H1 (cell line): ENCODE measurements at regions not wholly inside any gene's neighbourhood (a gene's known extent, or its start where the extent isn't known, plus 50 kb on each side); places are given as distances from the start of the nearest gene placed in this dataset.

Source experiments
- CTCF ChIA-PET: fragments of 300-600 bp; sonication (Branson Sonifier 250); formaldehyde crosslinking; loops from one replicate; lab custom pipeline; 2021; ENCODE audit not compliant: partially characterized antibody; lab: Charles Lee
- POLR2A ChIA-PET: fragments of 300-600 bp; sonication (Branson Sonifier 250); formaldehyde crosslinking; loops from one replicate; lab custom pipeline; 2021; ENCODE audit warnings: inconsistent platforms; ENCODE audit not compliant: partially characterized antibody; lab: Charles Lee
- DNase-seq, 2 experiments: peaks; one replicate each; pipeline versions ENCODE4 v3.0.0 to v3.0.0-alpha.2; 2010 to 2022; ENCODE audit warnings: low spot score in 2 of 2, low read depth in 1 of 2, mixed read lengths in 1 of 2
- FAIRE-seq: peaks from 2 replicates; lab custom pipeline; 2011; peaks lifted over from hg19 to GRCh38; lab: Jason Lieb, UNC
- H2AFZ ChIP-seq: 2 replicates; pipeline ENCODE4 v1.8.1; 2012; ENCODE audit warnings: low read length, inconsistent platforms
- H2AK5ac ChIP-seq: 2 replicates; pipeline ENCODE4 v1.6.1; 2013; ENCODE audit warnings: low read depth, low read length
- H2BK120ac ChIP-seq: replicated peaks from 2 replicates; pipeline ENCODE3; 2013; ENCODE audit warnings: low read depth, low read length, inconsistent platforms
- H2BK12ac ChIP-seq: 2 replicates; pipeline ENCODE4 v1.6.1; 2013; ENCODE audit warnings: low read depth, low read length
- H2BK15ac ChIP-seq: 2 replicates; pipeline ENCODE4 v1.6.1; 2013; ENCODE audit warnings: low read length
- H2BK20ac ChIP-seq: 2 replicates; pipeline ENCODE4 v1.6.1; 2013; ENCODE audit warnings: low read length
- H2BK5ac ChIP-seq: 2 replicates; pipeline ENCODE4 v1.6.1; 2013; ENCODE audit warnings: low read depth, low read length
- H3K14ac ChIP-seq: 2 replicates; pipeline ENCODE4 v1.6.1; 2013; ENCODE audit warnings: inconsistent platforms; ENCODE audit not compliant: insufficient read length
- H3K18ac ChIP-seq: 2 replicates; pipeline ENCODE4 v1.6.1; 2013; ENCODE audit warnings: low read length; ENCODE audit errors: extremely low read depth
- H3K23ac ChIP-seq: 2 replicates; pipeline ENCODE4 v1.6.1; 2013; ENCODE audit warnings: inconsistent platforms; ENCODE audit not compliant: insufficient read length
- H3K23me2 ChIP-seq: 2 replicates; pipeline ENCODE4 v1.6.1; 2013; ENCODE audit warnings: low read depth, low read length
- H3K27ac ChIP-seq: 2 replicates; pipeline ENCODE4 v1.6.1; 2011; ENCODE audit warnings: low read depth, low read length, inconsistent platforms
- H3K27me3 ChIP-seq, 4 experiments: replicated peaks in 1 of 4; 1 replicate in 1 of 4; 2 replicates in 3 of 4; pipeline versions ENCODE4 v1.6.1 to v1.8.1; 2011 to 2013; ENCODE audit warnings: low read length in 3 of 4, mild to moderate bottlenecking in 3 of 4, inconsistent platforms in 2 of 4, mixed read lengths in 2 of 4, moderate library complexity in 1 of 4; ENCODE audit not compliant: control insufficient read depth in 3 of 4, insufficient read depth in 3 of 4; ENCODE audit errors: extremely low read depth in 1 of 4
- H3K36me3 ChIP-seq, 4 experiments: 2 replicates each; pipeline versions ENCODE4 v1.6.1 to v1.8.1; 2011 to 2013; ENCODE audit warnings: mild to moderate bottlenecking in 4 of 4, low read length in 3 of 4, moderate library complexity in 2 of 4, control low read depth in 1 of 4, inconsistent platforms in 1 of 4; ENCODE audit not compliant: insufficient read depth in 4 of 4, control insufficient read depth in 2 of 4
- H3K4ac ChIP-seq: replicated peaks from 2 replicates; pipeline ENCODE3; 2013; ENCODE audit warnings: low read length, low read depth, mixed read lengths, inconsistent platforms; ENCODE audit not compliant: insufficient read length
- H3K4me1 ChIP-seq, 4 experiments: replicated peaks in 1 of 4; 1 replicate in 1 of 4; 2 replicates in 3 of 4; pipeline versions ENCODE4 v1.6.1 to v1.8.1; 2011 to 2013; ENCODE audit warnings: low read length in 3 of 4, inconsistent platforms in 2 of 4, mixed read lengths in 1 of 4; ENCODE audit not compliant: insufficient read depth in 4 of 4, control insufficient read depth in 3 of 4
- H3K4me2 ChIP-seq, 2 experiments: 2 replicates each; pipeline versions ENCODE4 v1.6.1 to v1.8.1; 2011 to 2013; ENCODE audit warnings: low read depth in 2 of 2, low read length in 2 of 2, control low read depth in 1 of 2, inconsistent platforms in 1 of 2, mild to moderate bottlenecking in 1 of 2; ENCODE audit not compliant: insufficient read depth in 1 of 2
- H3K4me3 ChIP-seq, 4 experiments: fragments of 200-600, 300-600 bp in 1 of 4; sonication (generic), shearing (Covaris generic), sonication (Bioruptor Twin) in 1 of 4; 2 replicates each; pipeline versions ENCODE4 v1.5.1 to v1.8.1; 2011 to 2016; ENCODE audit warnings: low read length in 4 of 4, low read depth in 3 of 4, control low read depth in 2 of 4, inconsistent platforms in 2 of 4, mild to moderate bottlenecking in 2 of 4, mixed read lengths in 1 of 4, moderate library complexity in 1 of 4; ENCODE audit not compliant: insufficient read depth in 2 of 4; ENCODE audit errors: extremely low read depth in 1 of 4
- H3K56ac ChIP-seq: replicated peaks from 2 replicates; pipeline ENCODE3; 2013; ENCODE audit warnings: low read depth, mild to moderate bottlenecking, mixed read lengths, low read length, inconsistent platforms; ENCODE audit not compliant: insufficient read length
- H3K79me1 ChIP-seq: 2 replicates; pipeline ENCODE4 v1.6.1; 2013; ENCODE audit warnings: low read depth, low read length, control low read depth
- H3K79me2 ChIP-seq, 2 experiments: 2 replicates each; pipeline versions ENCODE4 v1.6.1 to v1.8.1; 2012 to 2013; ENCODE audit warnings: low read length in 2 of 2, mild to moderate bottlenecking in 2 of 2, inconsistent platforms in 1 of 2; ENCODE audit not compliant: insufficient read depth in 2 of 2, control insufficient read depth in 1 of 2
- H3K9ac ChIP-seq, 4 experiments: replicated peaks in 1 of 4; 1 replicate in 1 of 4; 2 replicates in 3 of 4; pipeline versions ENCODE4 v1.6.1 to v1.8.1; 2011 to 2013; ENCODE audit warnings: low read depth in 3 of 4, low read length in 3 of 4, control low read depth in 2 of 4, mild to moderate bottlenecking in 2 of 4, moderate library complexity in 2 of 4, inconsistent platforms in 1 of 4; ENCODE audit errors: extremely low read depth in 1 of 4
- H3K9me3 ChIP-seq, 2 experiments: 2 replicates each; pipeline versions ENCODE4 v1.6.1 to v1.8.1; 2012 to 2013; ENCODE audit warnings: mild to moderate bottlenecking in 2 of 2, moderate library complexity in 2 of 2, control low read depth in 1 of 2, inconsistent platforms in 1 of 2, low read depth in 1 of 2, low read length in 1 of 2, mixed read lengths in 1 of 2; ENCODE audit not compliant: insufficient read depth in 2 of 2
- H4K20me1 ChIP-seq, 2 experiments: replicated peaks in 1 of 2; 2 replicates each; pipeline versions ENCODE3 to v1.8.1; 2011 to 2013; ENCODE audit warnings: inconsistent platforms in 2 of 2, low read length in 2 of 2, mild to moderate bottlenecking in 1 of 2; ENCODE audit not compliant: insufficient read depth in 2 of 2, control insufficient read depth in 1 of 2
- H4K5ac ChIP-seq: 2 replicates; pipeline ENCODE4 v1.6.1; 2013; ENCODE audit warnings: low read length, low read depth, mixed read lengths, inconsistent platforms; ENCODE audit not compliant: insufficient read length
- H4K8ac ChIP-seq: 2 replicates; pipeline ENCODE4 v1.8.0; 2013; ENCODE audit warnings: mild to moderate bottlenecking, moderate library complexity, low read length, inconsistent platforms; ENCODE audit not compliant: insufficient read depth; ENCODE audit errors: extremely low read depth
- H4K91ac ChIP-seq: replicated peaks from 2 replicates; pipeline ENCODE3; 2013; ENCODE audit warnings: low read length, mixed read lengths, inconsistent platforms; ENCODE audit not compliant: insufficient read length
- CBX8 ChIP-seq: fragments of 300-800, 300-1000 bp; sonication (generic); IDR thresholded peaks from 2 replicates; pipeline ENCODE4 v1.7.1; 2016; ENCODE audit warnings: low read depth, low read length, borderline replicate concordance
- CHD2 ChIP-seq: IDR thresholded peaks from 2 replicates; pipeline ENCODE4 v1.6.1; 2012; ENCODE audit warnings: low read length, improper control_type of control experiment
- GTF2F1 ChIP-seq: IDR thresholded peaks from 2 replicates; pipeline ENCODE4 v1.6.1; 2012; ENCODE audit warnings: low read depth, low read length, improper control_type of control experiment, borderline replicate concordance
- SP4 ChIP-seq: IDR thresholded peaks from 2 replicates; pipeline ENCODE4 v1.6.1; 2012; ENCODE audit warnings: low read length, inconsistent platforms
- WGBS, 2 experiments: shearing (Covaris generic) in 1 of 2; methylation state at CpG; one replicate each; pipeline versions ENCODE4 v1.1.6 to v1.1.7; 2013 to 2015; ENCODE audit warnings: low lambda C conversion rate in 2 of 2, mixed read lengths in 2 of 2, inconsistent platforms in 1 of 2, low coverage in 1 of 2, missing lambda C conversion rate in 1 of 2; ENCODE audit not compliant: insufficient replicate concordance in 2 of 2, insufficient coverage in 1 of 2, insufficient read length in 1 of 2; ENCODE audit errors: extremely low coverage in 1 of 2, missing lambda C conversion rate in 1 of 2; 5-methylcytosine and 5-hydroxymethylcytosine counted together

DNA sequence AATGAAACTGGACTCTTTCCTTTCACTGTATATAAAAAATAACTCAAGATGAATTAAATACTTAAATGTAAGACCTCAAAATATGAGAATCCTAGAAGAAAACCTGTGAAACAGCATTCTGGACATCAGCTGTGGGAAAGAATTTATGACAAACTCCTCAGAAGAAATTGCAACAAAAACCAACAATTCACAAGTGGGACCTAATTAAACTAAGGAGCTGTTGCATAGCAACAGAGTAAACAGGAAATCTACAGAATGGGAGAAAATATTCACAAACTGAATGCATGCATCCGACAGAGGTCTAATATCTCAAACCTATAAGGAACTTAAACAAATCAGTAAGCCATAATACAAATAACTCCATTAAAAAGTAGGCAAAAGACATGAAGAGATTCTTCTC, 851.7 kb upstream of the PCDH10 start:
- POLR2A ChIA-PET = no interaction called here
- no peak overlapping the region for H2BK20ac ChIP-seq
- no peak overlapping the region for H3K4me2 ChIP-seq
- no peaks in the 10 kb centered on the region for H3K27me3 ChIP-seq
- H3K36me3 ChIP-seq = no peaks in the 10 kb centered on the region
- no peak overlapping the region for H4K5ac ChIP-seq
- no peaks in the 10 kb centered on the region for H3K9me3 ChIP-seq
- H3K23me2 ChIP-seq = no peaks in the 10 kb centered on the region
- H3K56ac ChIP-seq = no peak overlapping the region
- no peak overlapping the region for H3K23ac ChIP-seq
- CTCF ChIA-PET = interaction anchor here (0.7 to 1.5 kb wide), 2 partner anchors 261 to 347 kb away, joined by 3 to 4 read pairs; no protein-coding TSS in a partner anchor
- no peak overlapping the region for H2AFZ ChIP-seq
- no peak overlapping the region for H3K4ac ChIP-seq
- H3K79me1 ChIP-seq = no peaks in the 10 kb centered on the region
- no peak overlapping the region for H3K4me3 ChIP-seq
- no peaks in the 10 kb centered on the region for H4K20me1 ChIP-seq
- no peaks in the 10 kb centered on the region for H3K79me2 ChIP-seq
- DNase-seq = no peak
- no peak overlapping the region for H2BK5ac ChIP-seq
- 88% methylated on average over 1 of the region's 1 CpG; no CpG with 5 or more reads in 1 of the 2 experiments for WGBS, 2 experiments
- no peak overlapping the region for H2BK12ac ChIP-seq
- H2BK15ac ChIP-seq = no peak overlapping the region
- H3K9ac ChIP-seq = no peak overlapping the region
- no peak for FAIRE-seq
- H2AK5ac ChIP-seq = no peak overlapping the region
- H2BK120ac ChIP-seq = no peak overlapping the region
- no peak overlapping the region for H4K91ac ChIP-seq
- no peak overlapping the region for H3K27ac ChIP-seq
- no peaks in the 10 kb centered on the region for H3K4me1 ChIP-seq
- H3K18ac ChIP-seq = no peak overlapping the region
- H3K14ac ChIP-seq = no peak overlapping the region
- no peak overlapping the region for H4K8ac ChIP-seq
- TF ChIP-seq SP4 (no peak), CBX8 (no peak), GTF2F1 (no peak), CHD2 (no peak)
